A549 (cell line): ENCODE measurements at regions not wholly inside any gene's neighbourhood (a gene's known extent, or its start where the extent isn't known, plus 50 kb on each side); places are given as distances from the start of the nearest gene placed in this dataset.

ENCODE experiments used
- ATAC-seq, 2 experiments: fragments of 200-7000 bp in 1 of 2; fragments of >200 bp in 1 of 2; cut with Nextera tagmentation in 1 of 2; cut with Tn5 transposase in 1 of 2; 3 replicates each; pipeline versions ENCODE4 v1.8.0 to v1.9.1; 2018 to 2020; ENCODE audit warnings: mild to moderate bottlenecking in 1 of 2, moderate library complexity in 1 of 2
- CTCF ChIA-PET: fragments of 300-600 bp; sonication (Branson Sonifier 250); formaldehyde crosslinking; extraction: SDS; loops from one replicate; lab custom pipeline; 2021; ENCODE audit warnings: antibody characterized with exemption, inconsistent platforms; lab: Yijun Ruan, JAX
- POLR2A ChIA-PET: fragments of 350-600 bp; formaldehyde crosslinking; extraction: SDS; loops from one replicate; lab custom pipeline; 2021; ENCODE audit warnings: antibody characterized with exemption, inconsistent platforms; lab: Yijun Ruan, JAX
- DNase-seq, 2 experiments: peaks; one replicate each; pipeline versions ENCODE4 v3.0.0 to v3.0.0-alpha.2; 2011 to 2016; ENCODE audit warnings: low read depth in 1 of 2, low spot score in 1 of 2
- FAIRE-seq: peaks from 2 replicates; lab custom pipeline; 2011; peaks lifted over from hg19 to GRCh38; lab: Jason Lieb, UNC
- H3K27ac ChIP-seq, 2 experiments: fragments of >200 bp; sonication (Bioruptor Twin); formaldehyde crosslinking; 3 replicates each; pipeline ENCODE4 v1.5.1; 2016 to 2017
- H3K4me1 ChIP-seq: fragments of >200 bp; sonication (Bioruptor Twin); formaldehyde crosslinking; 3 replicates; pipeline ENCODE4 v1.6.1; 2016
- H3K4me2 ChIP-seq: fragments of >200 bp; sonication (Bioruptor Twin); formaldehyde crosslinking; 3 replicates; pipeline ENCODE4 v1.6.1; 2016
- H3K4me3 ChIP-seq: fragments of >200 bp; sonication (Bioruptor Twin); formaldehyde crosslinking; 3 replicates; pipeline ENCODE4 v1.5.1; 2016
- H3K9me3 ChIP-seq: fragments of >200 bp; sonication (Bioruptor Twin); formaldehyde crosslinking; 3 replicates; pipeline ENCODE4 v1.6.1; 2016
- ATOH8 ChIP-seq: fragments of 250-450 bp; sonication (Bioruptor Pico); IDR thresholded peaks from 2 replicates; pipeline ENCODE4 v1.5.0; 2020; ENCODE audit warnings: low read depth, mild to moderate bottlenecking, moderate library complexity
- BHLHE40 ChIP-seq: IDR thresholded peaks from 2 replicates; pipeline ENCODE4 v1.6.1; 2012; ENCODE audit warnings: low read depth, low read length, inconsistent platforms
- CHD2 ChIP-seq: fragments of 150-350 bp; IDR thresholded peaks from 2 replicates; pipeline ENCODE4 v1.6.1; 2014; ENCODE audit warnings: low read length; ENCODE audit not compliant: partially characterized antibody
- CTCF ChIP-seq: fragments of >200 bp; sonication (Bioruptor Twin); formaldehyde crosslinking; IDR thresholded peaks from 3 replicates; pipeline ENCODE4 v1.5.1; 2016
- ESRRA ChIP-seq: fragments of 150-350 bp; IDR thresholded peaks from 2 replicates; pipeline ENCODE4 v1.6.1; 2014; ENCODE audit warnings: mild to moderate bottlenecking, low read length, borderline replicate concordance
- FOSB ChIP-seq: fragments of 250-450 bp; sonication (Bioruptor Pico); IDR thresholded peaks from 2 replicates; pipeline ENCODE4 v1.5.0; 2020; ENCODE audit warnings: mild to moderate bottlenecking, moderate library complexity
- FOSL2 ChIP-seq, 2 experiments: fragments of 450-650 bp in 1 of 2; fragments of >200 bp in 1 of 2; sonication (Bioruptor Twin) in 1 of 2; formaldehyde crosslinking; IDR thresholded peaks; 2 replicates each; pipeline versions ENCODE4 v1.5.0 to v1.6.1; 2016 to 2020; ENCODE audit warnings: mild to moderate bottlenecking in 1 of 2, moderate library complexity in 1 of 2
- FOXS1 ChIP-seq: fragments of 250-450 bp; sonication (Bioruptor Pico); IDR thresholded peaks from 2 replicates; pipeline ENCODE4 v1.5.0; 2020; ENCODE audit warnings: mild to moderate bottlenecking, moderate library complexity
- HDAC2 ChIP-seq: fragments of 200-600 bp; sonication (generic); IDR thresholded peaks from 2 replicates; pipeline ENCODE4 v1.6.1; 2016
- HMGXB4 ChIP-seq: fragments of 250-450 bp; sonication (Bioruptor Pico); IDR thresholded peaks from 2 replicates; pipeline ENCODE4 v1.5.0; 2021; ENCODE audit warnings: mild to moderate bottlenecking, moderate library complexity, borderline replicate concordance
- HOXA7 ChIP-seq: fragments of 250-450 bp; sonication (Bioruptor Pico); IDR thresholded peaks from 2 replicates; pipeline ENCODE4 v1.5.0; 2020; ENCODE audit warnings: mild to moderate bottlenecking, moderate library complexity
- HOXB13 ChIP-seq: fragments of 250-450 bp; sonication (Bioruptor Pico); IDR thresholded peaks from 2 replicates; pipeline ENCODE4 v1.5.0; 2020; ENCODE audit warnings: low read depth, mild to moderate bottlenecking, moderate library complexity
- JUNB ChIP-seq: fragments of >200 bp; sonication (Bioruptor Twin); formaldehyde crosslinking; IDR thresholded peaks from 2 replicates; pipeline ENCODE4 v1.6.1; 2016
- KDM1A ChIP-seq: fragments of 200-600 bp; sonication (generic); IDR thresholded peaks from 2 replicates; pipeline ENCODE4 v1.6.1; 2016; ENCODE audit warnings: low read depth, mild to moderate bottlenecking
- MAFK ChIP-seq: fragments of 450-650 bp; IDR thresholded peaks from 2 replicates; pipeline ENCODE4 v1.6.1; 2014; ENCODE audit not compliant: partially characterized antibody
- MAX ChIP-seq: IDR thresholded peaks from 2 replicates; pipeline ENCODE4 v1.6.1; 2012
- MAZ ChIP-seq: fragments of 150-350 bp; IDR thresholded peaks from 2 replicates; pipeline ENCODE4 v1.6.1; 2014; ENCODE audit warnings: antibody characterized with exemption, low read depth, low read length, borderline replicate concordance
- MYC ChIP-seq: IDR thresholded peaks from 2 replicates; pipeline ENCODE4 v1.6.1; 2012; ENCODE audit warnings: mild to moderate bottlenecking, inconsistent platforms, low read length, improper control_type of control experiment, borderline replicate concordance
- NPAS2 ChIP-seq: fragments of 250-450 bp; sonication (Bioruptor Pico); IDR thresholded peaks from 2 replicates; pipeline ENCODE4 v1.8.0; 2022; ENCODE audit warnings: mild to moderate bottlenecking, moderate library complexity, borderline replicate concordance
- POLR2A ChIP-seq: IDR thresholded peaks from 2 replicates; pipeline ENCODE4 v1.6.1; 2012; ENCODE audit warnings: mild to moderate bottlenecking, low read length
- RAD21 ChIP-seq, 2 experiments: fragments of >200 bp in 1 of 2; sonication (Bioruptor Twin) in 1 of 2; formaldehyde crosslinking in 1 of 2; IDR thresholded peaks in 1 of 2; conservative IDR thresholded peaks in 1 of 2; 2 replicates in 1 of 2; 3 replicates in 1 of 2; pipeline ENCODE4 v1.6.1; 2012 to 2018; ENCODE audit warnings: inconsistent platforms in 1 of 2
- REST ChIP-seq: fragments of 200-600 bp; sonication (generic); IDR thresholded peaks from 2 replicates; pipeline ENCODE4 v1.6.1; 2016; ENCODE audit warnings: antibody characterized with exemption, mild to moderate bottlenecking, moderate library complexity
- TFCP2L1 ChIP-seq: fragments of 250-450 bp; sonication (Bioruptor Pico); IDR thresholded peaks from 2 replicates; pipeline ENCODE4 v1.5.0; 2021; ENCODE audit warnings: mild to moderate bottlenecking
- ZC3H11A ChIP-seq: fragments of 450-650 bp; IDR thresholded peaks from 2 replicates; pipeline ENCODE4 v1.6.1; 2014; ENCODE audit warnings: antibody characterized with exemption, mild to moderate bottlenecking
- WGBS: methylation state at CpG from one replicate; pipeline ENCODE4 v1.1.6; 2017; ENCODE audit errors: missing lambda C conversion rate; 5-methylcytosine and 5-hydroxymethylcytosine counted together

GRCh38 chr2:166725927-166726924 lies 162.1 kb upstream of the XIRP2 start:
- FAIRE-seq, result no peak
- TF ChIP-seq JUNB (no peak), FOXS1 (CRISPR knock-in tag) (no peak), POLR2A (no peak), CHD2 (no peak), CTCF (no peak), ESRRA (no peak), KDM1A (no peak), NPAS2 (CRISPR knock-in tag) (no peak), FOSL2 (IDR thresholded peaks at IDR 0.05) (no peak), FOSL2 (CRISPR knock-in tag; IDR thresholded peaks at IDR 0.05) (no peak), HDAC2 (no peak), MAX (no peak), MAFK (no peak), TFCP2L1 (no peak), ZC3H11A (no peak), HOXB13 (no peak)
- CTCF ChIA-PET, result no interaction called here

GRCh38 chr2:166716968-166717367 lies 171.3 kb upstream of the XIRP2 start:
- ChIA-PET POLR2A (no interaction called here), CTCF (no interaction called here)
- DNase-seq (no peak), FAIRE-seq (no peak), ATAC-seq (no peak)
- no peak for TF ChIP-seq MYC
- peak; percentile 39 for TF ChIP-seq MAFK
- no peak overlapping the region for H3K27ac ChIP-seq
- H3K4me2 ChIP-seq, result no peak overlapping the region
- no peaks in the 10 kb centered on the region for H3K4me1 ChIP-seq
- no peaks in the 10 kb centered on the region; the same call in 2 of the 3 replicates for H3K9me3 ChIP-seq
- H3K4me3 ChIP-seq, result no peak overlapping the region

More at GRCh38 chr2:166725927-166726924, 162.1 kb upstream of the XIRP2 start:
- no peak overlapping the region for H3K4me2 ChIP-seq
- H3K4me3 ChIP-seq, result no peak overlapping the region
- H3K9me3 ChIP-seq, result no peaks in the 10 kb centered on the region
- ATAC-seq (no peak), DNase-seq (no peak)
- POLR2A ChIA-PET, result no interaction called here
- H3K4me1 ChIP-seq, result no peaks in the 10 kb centered on the region
- H3K27ac ChIP-seq, result no peak overlapping the region
- 2% methylated on average over 2 of the region's 2 CpGs for WGBS

- no peaks in the 10 kb centered on the region for H3K9me3 ChIP-seq
- no peaks in the 10 kb centered on the region for H3K4me1 ChIP-seq
- FAIRE-seq (no peak), ATAC-seq (no peak), DNase-seq (no peak)
- ChIA-PET CTCF (no interaction called here), POLR2A (no interaction called here)
- no peak overlapping the region for H3K4me3 ChIP-seq
- WGBS, result 40% methylated on average over 2 of the region's 2 CpGs
- H3K27ac ChIP-seq, result no peak overlapping the region
- H3K4me2 ChIP-seq, result no peak overlapping the region
- TF ChIP-seq FOSB (CRISPR knock-in tag) (no peak), FOSL2 (IDR thresholded peaks at IDR 0.05) (no peak), FOSL2 (CRISPR knock-in tag; IDR thresholded peaks at IDR 0.05) (no peak), HMGXB4 (CRISPR knock-in tag) (no peak), HOXA7 (CRISPR knock-in tag) (no peak), MYC (no peak), KDM1A (no peak), MAZ (no peak), HDAC2 (no peak), REST (no peak), ATOH8 (CRISPR knock-in tag) (no peak), POLR2A (no peak), RAD21 (conservative IDR thresholded peaks at IDR 0.05 in 1 of 2, IDR thresholded peaks at IDR 0.05 in 1 of 2) (no peak), BHLHE40 (no peak), NPAS2 (CRISPR knock-in tag) (no peak)
Measured at GRCh38 chr2:166700079-166700478, 188.2 kb upstream of the XIRP2 start.
